GM18909 (cell line): ENCODE measurements at regions not wholly inside any gene's neighbourhood (a gene's known extent, or its start where the extent isn't known, plus 50 kb on each side); places are given as distances from the start of the nearest gene placed in this dataset.

ENCODE experiments used
- ATAC-seq: cut with Tn5 transposase; IDR thresholded peaks from one replicate; pipeline ENCODE4 v1.9.1; 2021; ENCODE audit warnings: mild to moderate bottlenecking; ENCODE audit not compliant: unreplicated experiment, poor library complexity

GRCh38 chr11:104614117-104614680, 284.1 kb downstream of the CASP12 start:
- ATAC-seq: no peak

GRCh38 chr11:104610635-104611034, 287.6 kb downstream of the CASP12 start:
- no peak for ATAC-seq

DNA sequence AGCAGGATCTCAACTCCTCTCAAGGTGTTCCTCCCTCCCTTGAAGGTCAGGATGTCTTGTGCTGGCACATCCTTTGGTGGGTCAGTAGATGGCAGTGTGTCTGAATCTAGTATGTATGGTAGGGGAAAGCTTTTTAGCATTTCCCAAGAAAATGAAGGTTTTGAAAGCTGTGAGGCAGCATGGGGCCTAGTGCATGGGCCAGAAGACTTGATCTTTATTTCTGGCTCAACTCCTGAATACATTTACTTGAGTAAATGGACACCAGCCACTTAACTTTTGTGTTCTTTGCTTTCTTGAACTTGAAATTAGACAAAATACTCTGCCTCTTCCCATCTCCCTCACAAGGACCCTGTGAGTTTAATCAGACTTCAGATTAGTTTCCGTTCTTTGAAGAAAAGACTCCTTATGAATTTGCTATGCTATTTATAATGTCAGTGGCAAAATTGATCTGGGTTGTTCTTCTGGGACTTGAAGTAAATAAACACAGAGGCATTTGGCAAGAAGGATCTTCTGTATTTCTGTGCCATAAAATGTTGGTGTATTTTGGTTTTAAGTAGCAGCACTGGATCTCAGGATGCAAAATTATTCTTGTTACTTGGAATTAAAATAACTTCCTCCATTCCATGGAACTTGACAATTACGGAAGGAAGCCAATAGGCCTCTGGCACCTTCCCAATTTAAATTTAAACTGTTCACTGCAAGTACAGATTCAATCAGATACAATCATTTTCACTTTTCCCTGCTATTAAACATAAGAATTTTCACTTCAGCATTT, 288.8 kb downstream of the CASP12 start:
- peak; percentile 90 for ATAC-seq

DNA sequence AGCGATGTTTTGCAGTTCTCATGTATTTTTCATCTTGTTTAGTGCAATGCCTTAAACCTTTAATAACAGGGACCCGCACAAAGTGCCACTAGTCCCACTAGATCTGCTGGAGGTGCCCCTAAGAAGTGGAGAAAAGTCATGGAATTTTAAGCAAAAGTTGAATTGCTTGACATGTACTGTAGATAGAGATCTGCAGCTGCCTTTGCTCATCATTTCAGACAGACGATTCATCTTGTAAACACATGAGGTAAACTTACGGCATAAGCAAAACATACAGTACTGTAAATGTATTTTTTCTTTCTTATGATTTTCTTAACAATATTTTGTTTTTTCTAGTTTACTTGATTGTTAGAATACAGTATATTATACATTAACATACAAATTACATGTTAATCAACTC, 295.6 kb downstream of the CASP12 start:
- ATAC-seq: no peak

GRCh38 chr11:104594228-104594958, 303.9 kb downstream of the CASP12 start:
- ATAC-seq: no peak

DNA sequence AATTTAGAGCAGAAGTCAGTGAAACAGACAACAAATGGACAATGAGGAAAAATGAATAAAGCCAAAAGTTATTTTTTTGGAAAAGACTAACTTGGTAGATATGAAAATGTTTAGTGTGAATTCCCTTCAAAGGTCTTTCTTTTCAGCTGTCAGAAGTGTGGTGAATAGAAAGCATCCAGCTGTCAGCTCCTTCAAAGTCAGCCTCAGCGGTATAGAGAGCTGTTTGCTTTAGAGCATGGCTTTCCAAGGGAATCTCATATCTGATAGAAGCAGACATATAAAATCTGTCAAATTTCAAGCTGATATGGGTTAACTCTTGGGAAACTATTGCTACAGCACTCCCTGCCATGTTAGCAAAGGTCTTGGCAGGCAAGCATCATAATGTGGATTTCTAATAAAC, 309.3 kb downstream of the CASP12 start:
- ATAC-seq: no peak

GRCh38 chr11:104588446-104588845, 309.8 kb downstream of the CASP12 start:
- ATAC-seq: no peak

- ATAC-seq: no peak
These were observed 313.4 kb downstream of the CASP12 start for GRCh38 chr11:104584823-104585222.

- ATAC-seq: no peak
These were observed 314.4 kb downstream of the CASP12 start for GRCh38 chr11:104583857-104584256.

DNA sequence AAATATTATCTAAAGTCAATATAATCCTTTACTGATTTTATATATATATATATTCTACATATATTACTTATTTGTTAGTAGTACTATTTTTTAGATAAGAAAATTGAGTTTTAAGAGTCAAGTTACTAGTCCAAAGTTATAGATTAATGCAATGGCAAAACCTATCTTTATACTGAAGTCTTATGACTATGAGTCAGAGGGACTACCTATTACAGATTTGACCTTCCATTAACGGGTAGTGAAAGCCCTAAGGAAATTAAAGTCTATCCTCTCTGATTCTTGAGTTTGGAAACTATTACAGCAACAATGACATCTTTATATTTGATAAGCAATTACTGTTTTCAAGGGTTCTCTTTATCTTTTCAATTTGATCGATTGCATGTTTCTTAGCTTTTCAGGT, 315.8 kb downstream of the CASP12 start:
- ATAC-seq: no peak

DNA sequence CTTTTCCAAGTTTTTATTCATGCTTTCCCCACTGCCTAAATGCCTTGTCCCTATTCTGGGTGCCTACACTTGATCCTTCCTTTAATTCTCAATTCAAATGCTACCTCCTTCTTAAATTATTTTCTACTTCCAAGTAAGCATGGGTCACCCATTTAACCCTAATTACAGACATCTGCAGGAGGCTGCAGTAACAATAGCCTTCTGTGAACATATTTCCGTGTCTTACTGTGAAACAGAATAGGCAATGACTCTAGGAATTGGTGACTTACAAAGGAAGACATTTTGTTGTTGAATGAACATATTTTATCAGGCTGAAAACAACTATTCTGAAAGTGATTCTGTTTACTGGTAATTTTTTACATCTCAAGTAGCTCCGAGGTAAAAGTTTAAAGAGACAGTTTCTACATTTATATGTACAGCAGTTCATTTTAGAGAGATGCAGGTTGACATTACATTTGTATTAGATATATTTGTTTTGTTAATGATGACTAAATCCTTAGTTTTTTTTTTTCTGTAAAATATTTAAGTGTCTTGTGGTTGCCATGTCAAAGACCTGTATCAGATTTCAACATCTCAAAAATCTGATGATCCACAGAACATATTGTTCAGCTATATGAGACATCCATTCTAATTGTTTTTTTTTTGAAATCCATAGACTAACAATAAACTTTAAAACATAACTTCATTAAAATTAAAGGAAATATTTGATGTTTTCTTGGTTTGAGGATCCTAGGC, 316.8 kb downstream of the CASP12 start:
- no peak for ATAC-seq

GRCh38 chr11:104573441-104573990, 324.7 kb downstream of the CASP12 start:
- ATAC-seq: no peak

GRCh38 chr11:104572279-104572678, 326.0 kb downstream of the CASP12 start:
- no peak for ATAC-seq

DNA sequence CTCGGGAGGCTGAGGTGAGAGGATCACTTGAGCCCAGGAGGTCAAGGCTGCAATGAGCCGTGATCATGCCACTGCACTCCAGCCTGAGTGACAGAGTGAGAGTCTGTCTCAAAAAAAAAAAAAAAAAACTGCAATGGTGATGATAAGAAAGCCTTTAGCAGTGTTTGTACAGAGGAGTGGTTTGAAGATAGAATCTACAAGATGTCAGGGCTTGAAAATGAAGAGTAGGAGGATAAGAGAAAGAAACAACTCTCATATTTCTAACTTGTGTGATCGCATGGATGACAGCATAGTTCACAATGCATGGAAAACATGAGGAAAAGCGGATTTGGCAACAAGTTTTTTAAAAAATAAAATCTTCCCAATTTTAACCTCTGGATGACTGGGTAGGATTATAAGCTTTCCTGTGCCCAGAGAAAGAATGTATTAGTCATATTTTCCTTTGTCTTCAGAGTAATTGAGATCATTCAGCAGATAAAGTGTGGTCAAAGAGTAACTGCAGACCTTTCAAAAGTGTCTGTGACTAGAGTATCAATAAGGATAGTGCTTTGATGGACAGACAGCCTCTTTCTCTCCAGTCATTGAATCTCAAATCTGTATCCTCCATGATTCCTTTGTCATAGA, 328.1 kb downstream of the CASP12 start:
- ATAC-seq: no peak

DNA sequence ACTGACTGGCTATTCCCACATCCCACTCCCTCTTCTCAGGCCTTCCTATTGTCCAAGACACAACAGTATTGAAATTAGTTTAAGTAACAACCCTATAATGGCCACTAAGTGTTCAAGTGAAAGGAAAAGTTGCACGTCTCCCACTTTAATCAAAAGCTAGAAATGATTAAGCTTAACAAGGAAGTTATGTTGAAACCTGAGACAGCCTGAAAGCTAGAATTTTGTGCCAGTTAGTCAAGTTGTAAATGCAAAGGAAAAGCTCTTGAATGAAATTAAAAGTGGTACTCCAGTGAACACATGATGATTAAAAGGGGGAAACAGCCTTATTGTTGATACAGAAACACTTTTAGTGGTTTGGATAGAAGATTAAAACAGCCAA, 332.7 kb downstream of the CASP12 start:
- no peak for ATAC-seq

- no peak for ATAC-seq
These were observed 333.2 kb downstream of the CASP12 start for GRCh38 chr11:104564921-104565582.

- no peak for ATAC-seq
These were observed 341.5 kb downstream of the CASP12 start for GRCh38 chr11:104556606-104557301.

GRCh38 chr11:104549019-104549418, 349.2 kb downstream of the CASP12 start:
- ATAC-seq: no peak
